SU-DHL-6 (cell line): ENCODE measurements at regions not wholly inside any gene's neighbourhood (a gene's known extent, or its start where the extent isn't known, plus 50 kb on each side); places are given as distances from the start of the nearest gene placed in this dataset.

Experiments
- H2AFZ ChIP-seq: fragments of 200-600 bp; sonication (generic); 2 replicates; pipeline ENCODE4 v1.6.1; 2014; ENCODE audit warnings: low read depth, mild to moderate bottlenecking, moderate library complexity, mixed read lengths, antibody characterized with exemption, low read length; ENCODE audit not compliant: severe bottlenecking
- H3F3A ChIP-seq: fragments of 200-600 bp; shearing (Covaris generic); 2 replicates; pipeline ENCODE4 v1.6.0; 2016; ENCODE audit warnings: antibody characterized with exemption, mild to moderate bottlenecking; ENCODE audit not compliant: insufficient read depth
- H3K27ac ChIP-seq: fragments of 200-600 bp; sonication (generic); 2 replicates; pipeline ENCODE4 v1.5.1; 2016; ENCODE audit warnings: low read depth, mild to moderate bottlenecking, low read length, moderate library complexity, mixed read lengths
- H3K27me3 ChIP-seq: fragments of 200-600 bp; sonication (generic), shearing (Covaris generic); 2 replicates; pipeline ENCODE4 v1.6.0; 2014; ENCODE audit warnings: mild to moderate bottlenecking, low read length
- H3K36me3 ChIP-seq: fragments of 200-600 bp; sonication (generic); 2 replicates; pipeline ENCODE4 v1.6.1; 2014; ENCODE audit warnings: mild to moderate bottlenecking, low read length, mixed read lengths
- H3K4me2 ChIP-seq: fragments of 300-600, 200-600 bp; shearing (Covaris generic), sonication (generic); 2 replicates; pipeline ENCODE4 v1.6.0; 2014; ENCODE audit warnings: low read length, low read depth, mild to moderate bottlenecking; ENCODE audit not compliant: poor library complexity, severe bottlenecking
- H3K4me3 ChIP-seq: fragments of 200-600 bp; sonication (generic); 2 replicates; pipeline ENCODE4 v1.5.1; 2014; ENCODE audit warnings: antibody characterized with exemption, low read length, mild to moderate bottlenecking, mixed read lengths; ENCODE audit not compliant: insufficient read depth, poor library complexity, severe bottlenecking
- H3K79me2 ChIP-seq: fragments of 200-600 bp; sonication (generic); 2 replicates; pipeline ENCODE4 v1.6.1; 2014; ENCODE audit warnings: mild to moderate bottlenecking, low read length, moderate library complexity; ENCODE audit not compliant: insufficient read depth
- H3K9ac ChIP-seq: fragments of 200-600 bp; sonication (generic); 2 replicates; pipeline ENCODE4 v1.7.0; 2014; ENCODE audit warnings: mild to moderate bottlenecking, low read length
- H3K9me2 ChIP-seq: fragments of 200-600 bp; sonication (generic); replicated peaks from 2 replicates; pipeline ENCODE4 v1.6.1; 2014; ENCODE audit warnings: low read length; ENCODE audit not compliant: insufficient read depth
- H3K9me3 ChIP-seq: fragments of 200-600 bp; sonication (generic); 2 replicates; pipeline ENCODE4 v1.6.1; 2014; ENCODE audit warnings: low read length, mixed read lengths; ENCODE audit not compliant: insufficient read depth
- H4K20me1 ChIP-seq: fragments of 200-600 bp; sonication (generic); 2 replicates; pipeline ENCODE4 v1.6.1; 2014; ENCODE audit warnings: low read depth, mild to moderate bottlenecking, antibody characterized with exemption, low read length, moderate library complexity, mixed read lengths
- EZH2phosphoT487 ChIP-seq: fragments of 200-600 bp; sonication (generic), shearing (Covaris generic); conservative IDR thresholded peaks from 2 replicates; pipeline ENCODE4 v1.6.1; 2018; ENCODE audit warnings: mild to moderate bottlenecking, antibody characterized with exemption, low read length, moderate library complexity, mixed read lengths
- TF ChIP-seq, protein P1 (sequence below): fragments of 200-600 bp; sonication (generic); IDR thresholded peaks from one replicate; pipeline ENCODE4 v1.5.1; 2017; ENCODE audit warnings: antibody characterized with exemption, mild to moderate bottlenecking, low read length, moderate library complexity; ENCODE audit not compliant: insufficient read depth, poor library complexity, severe bottlenecking

GRCh38 chr11:122234780-122235179, 118.8 kb upstream of the BLID start:
- H3K27me3 ChIP-seq: no peaks in the 10 kb centered on the region
- H3K27ac ChIP-seq: no peak overlapping the region

DNA sequence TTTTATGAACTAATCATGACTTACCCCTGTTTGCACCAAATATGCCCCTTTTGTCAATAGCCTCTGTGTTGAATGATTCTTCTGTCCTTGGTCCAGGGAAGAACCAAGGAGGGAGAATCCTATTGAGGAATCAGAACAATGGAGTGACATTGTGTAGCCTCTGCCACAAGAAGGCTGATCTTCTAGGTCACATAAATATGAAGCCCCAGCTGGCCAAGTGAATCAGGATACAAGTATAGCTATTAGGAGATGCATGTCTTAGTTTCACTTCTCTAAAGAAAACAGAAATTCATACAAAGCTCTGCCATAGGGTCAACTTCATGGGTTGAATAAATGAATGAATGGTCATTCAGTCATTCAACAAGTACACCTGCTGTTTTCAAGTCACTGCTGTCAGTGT, 118.2 kb upstream of the BLID start:
- TF ChIP-seq EZH2phosphoT487: no peak
- TF ChIP-seq, protein P1, sequence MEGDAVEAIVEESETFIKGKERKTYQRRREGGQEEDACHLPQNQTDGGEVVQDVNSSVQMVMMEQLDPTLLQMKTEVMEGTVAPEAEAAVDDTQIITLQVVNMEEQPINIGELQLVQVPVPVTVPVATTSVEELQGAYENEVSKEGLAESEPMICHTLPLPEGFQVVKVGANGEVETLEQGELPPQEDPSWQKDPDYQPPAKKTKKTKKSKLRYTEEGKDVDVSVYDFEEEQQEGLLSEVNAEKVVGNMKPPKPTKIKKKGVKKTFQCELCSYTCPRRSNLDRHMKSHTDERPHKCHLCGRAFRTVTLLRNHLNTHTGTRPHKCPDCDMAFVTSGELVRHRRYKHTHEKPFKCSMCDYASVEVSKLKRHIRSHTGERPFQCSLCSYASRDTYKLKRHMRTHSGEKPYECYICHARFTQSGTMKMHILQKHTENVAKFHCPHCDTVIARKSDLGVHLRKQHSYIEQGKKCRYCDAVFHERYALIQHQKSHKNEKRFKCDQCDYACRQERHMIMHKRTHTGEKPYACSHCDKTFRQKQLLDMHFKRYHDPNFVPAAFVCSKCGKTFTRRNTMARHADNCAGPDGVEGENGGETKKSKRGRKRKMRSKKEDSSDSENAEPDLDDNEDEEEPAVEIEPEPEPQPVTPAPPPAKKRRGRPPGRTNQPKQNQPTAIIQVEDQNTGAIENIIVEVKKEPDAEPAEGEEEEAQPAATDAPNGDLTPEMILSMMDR: no peak
- H3K4me2 ChIP-seq: no peak overlapping the region
- no peaks in the 10 kb centered on the region for H3K9me2 ChIP-seq
- H3F3A ChIP-seq: no peaks in the 10 kb centered on the region
- no peaks in the 10 kb centered on the region for H3K27me3 ChIP-seq
- no peak overlapping the region for H3K27ac ChIP-seq
- H3K9me3 ChIP-seq: no peaks in the 10 kb centered on the region
- H3K4me3 ChIP-seq: no peak overlapping the region
- no peak overlapping the region for H3K9ac ChIP-seq
- no peaks in the 10 kb centered on the region for H3K79me2 ChIP-seq
- H3K36me3 ChIP-seq: no peaks in the 10 kb centered on the region
- no peak overlapping the region for H2AFZ ChIP-seq
- no peaks in the 10 kb centered on the region for H4K20me1 ChIP-seq

More at GRCh38 chr11:122234780-122235179, 118.8 kb upstream of the BLID start:
- H3K36me3 ChIP-seq: no peaks in the 10 kb centered on the region
- no peak overlapping the region for H3K9ac ChIP-seq
- TF ChIP-seq, protein P1: no peak
- TF ChIP-seq EZH2phosphoT487: no peak
- H3K9me3 ChIP-seq: no peaks in the 10 kb centered on the region
- H2AFZ ChIP-seq: no peak overlapping the region
- H3F3A ChIP-seq: no peaks in the 10 kb centered on the region
- H3K79me2 ChIP-seq: no peaks in the 10 kb centered on the region
- no peak overlapping the region for H3K4me3 ChIP-seq
- H3K4me2 ChIP-seq: no peak overlapping the region
- no peaks in the 10 kb centered on the region for H3K9me2 ChIP-seq
- no peaks in the 10 kb centered on the region for H4K20me1 ChIP-seq

GRCh38 chr11:122232985-122233384, 117.0 kb upstream of the BLID start:
- Histone ChIP-seq H3K27me3 (no peaks in the 10 kb centered on the region), H4K20me1 (no peaks in the 10 kb centered on the region), H3K9me3 (no peaks in the 10 kb centered on the region), H3F3A (no peaks in the 10 kb centered on the region), H3K27ac (no peak overlapping the region), H3K4me3 (no peak overlapping the region), H3K36me3 (no peaks in the 10 kb centered on the region), H3K79me2 (no peaks in the 10 kb centered on the region), H3K9me2 (no peaks in the 10 kb centered on the region), H3K9ac (no peak overlapping the region), H2AFZ (no peak overlapping the region), H3K4me2 (no peak overlapping the region)
- TF ChIP-seq, protein P1: no peak
- TF ChIP-seq EZH2phosphoT487: no peak

- no peak overlapping the region for H3K4me2 ChIP-seq
- H3K27ac ChIP-seq: no peak overlapping the region
- no peak for TF ChIP-seq EZH2phosphoT487
- TF ChIP-seq, protein P1: no peak
Observed at GRCh38 chr11:122230385-122230755, 114.4 kb upstream of the BLID start.

More at GRCh38 chr11:122230385-122230755, 114.4 kb upstream of the BLID start:
- Histone ChIP-seq H3K79me2 (no peaks in the 10 kb centered on the region), H3K9ac (no peak overlapping the region), H3K27me3 (no peaks in the 10 kb centered on the region), H3K9me2 (no peaks in the 10 kb centered on the region), H3F3A (no peaks in the 10 kb centered on the region), H4K20me1 (no peaks in the 10 kb centered on the region), H3K4me3 (no peak overlapping the region), H3K36me3 (no peaks in the 10 kb centered on the region), H2AFZ (no peak overlapping the region), H3K9me3 (no peaks in the 10 kb centered on the region)
